WTC11 (cell line): ENCODE measurements at regions not wholly inside any gene's neighbourhood (a gene's known extent, or its start where the extent isn't known, plus 50 kb on each side); places are given as distances from the start of the nearest gene placed in this dataset.

ENCODE experiments used
- ATAC-seq: fragments of 200-7000 bp; cut with Tn5 transposase; 2 replicates; pipeline ENCODE4 v1.10.0; 2021; ENCODE audit warnings: mild to moderate bottlenecking, moderate library complexity
- CTCF ChIA-PET: fragments of 300-600 bp; sonication (Branson Sonifier 250); formaldehyde crosslinking; loops from one replicate; lab custom pipeline; 2021; ENCODE audit warnings: antibody characterized with exemption; lab: Charles Lee
- POLR2A ChIA-PET: fragments of 350-600 bp; sonication (Branson Sonifier 250); formaldehyde crosslinking; loops from one replicate; lab custom pipeline; 2021; ENCODE audit warnings: antibody characterized with exemption; lab: Charles Lee
- DNase-seq: peaks from one replicate; pipeline ENCODE4 v3.0.0; 2021; ENCODE audit warnings: low spot score
- H3K27ac Mint-ChIP-seq: 2 replicates; pipeline ENCODE4 v1.8.0; 2021; ENCODE audit warnings: mixed read lengths
- H3K27me3 Mint-ChIP-seq: 2 replicates; pipeline ENCODE4 v1.8.0; 2021; ENCODE audit warnings: low read depth, mild to moderate bottlenecking, moderate library complexity, mixed read lengths
- H3K36me3 Mint-ChIP-seq: 2 replicates; pipeline ENCODE4 v1.8.0; 2021; ENCODE audit warnings: mixed read lengths
- H3K4me1 Mint-ChIP-seq: 2 replicates; pipeline ENCODE4 v1.8.0; 2022; ENCODE audit warnings: mixed read lengths
- H3K4me3 Mint-ChIP-seq: 2 replicates; pipeline ENCODE4 v1.8.0; 2021; ENCODE audit warnings: mild to moderate bottlenecking, moderate library complexity, mixed read lengths
- H3K9me3 Mint-ChIP-seq: 2 replicates; pipeline ENCODE4 v1.8.0; 2021; ENCODE audit warnings: mixed read lengths
- CBFB ChIP-seq: sonication (generic); formaldehyde crosslinking; IDR thresholded peaks from 2 replicates; pipeline ENCODE4 v1.8.1; 2022; ENCODE audit warnings: mild to moderate bottlenecking, low read depth, missing genetic modification reagents
- CREB1 ChIP-seq: sonication (generic); formaldehyde crosslinking; IDR thresholded peaks from 2 replicates; pipeline ENCODE4 v1.8.0; 2023; ENCODE audit warnings: mild to moderate bottlenecking, missing genetic modification reagents
- ELF4 ChIP-seq: sonication (generic); formaldehyde crosslinking; IDR thresholded peaks from 2 replicates; pipeline ENCODE4 v1.8.1; 2022; ENCODE audit warnings: low read depth, mild to moderate bottlenecking, moderate library complexity, missing genetic modification reagents
- FOXJ3 ChIP-seq: sonication (generic); formaldehyde crosslinking; IDR thresholded peaks from 2 replicates; pipeline ENCODE4 v1.9.0; 2021; ENCODE audit warnings: missing genetic modification reagents, mild to moderate bottlenecking, borderline replicate concordance
- FOXK1 ChIP-seq: sonication (generic); formaldehyde crosslinking; IDR thresholded peaks from 2 replicates; pipeline ENCODE4 v1.8.0; 2022; ENCODE audit warnings: mild to moderate bottlenecking, moderate library complexity, missing genetic modification reagents
- JUN ChIP-seq: sonication (generic); formaldehyde crosslinking; IDR thresholded peaks from 2 replicates; pipeline ENCODE4 v1.8.0; 2023; ENCODE audit warnings: mild to moderate bottlenecking, missing genetic modification reagents
- NFATC4 ChIP-seq: fragments of 250-450 bp; sonication (Bioruptor Pico); IDR thresholded peaks from 2 replicates; pipeline ENCODE4 v1.9.0; 2021; ENCODE audit warnings: mild to moderate bottlenecking
- NFE2L1 ChIP-seq: sonication (generic); formaldehyde crosslinking; IDR thresholded peaks from 2 replicates; pipeline ENCODE4 v1.8.1; 2023; ENCODE audit warnings: missing genetic modification reagents
- SP1 ChIP-seq: sonication (generic); formaldehyde crosslinking; conservative IDR thresholded peaks from 2 replicates; pipeline ENCODE4 v1.8.1; 2022; ENCODE audit warnings: missing genetic modification reagents
- ZNF219 ChIP-seq: sonication (generic); formaldehyde crosslinking; IDR thresholded peaks from 2 replicates; pipeline ENCODE4 v1.8.0; 2023; ENCODE audit warnings: missing genetic modification reagents, mild to moderate bottlenecking, borderline replicate concordance
- ZNF263 ChIP-seq: sonication (generic); formaldehyde crosslinking; IDR thresholded peaks from 2 replicates; pipeline ENCODE4 v1.8.1; 2022; ENCODE audit warnings: low read depth, mild to moderate bottlenecking, moderate library complexity, missing genetic modification reagents
- ZNF396 ChIP-seq: fragments of 250-450 bp; sonication (Bioruptor Pico); IDR thresholded peaks from 2 replicates; pipeline ENCODE4 v1.8.0; 2021; ENCODE audit warnings: mild to moderate bottlenecking, moderate library complexity, borderline replicate concordance
- ZNF671 ChIP-seq: fragments of 250-450 bp; sonication (Bioruptor Pico); IDR thresholded peaks from 2 replicates; pipeline ENCODE4 v1.8.0; 2021; ENCODE audit warnings: mild to moderate bottlenecking
- TF ChIP-seq, protein P1 (sequence below): sonication (generic); formaldehyde crosslinking; IDR thresholded peaks from 2 replicates; pipeline ENCODE4 v1.8.0; 2022; ENCODE audit warnings: mild to moderate bottlenecking, missing genetic modification reagents
- TF ChIP-seq, protein P2 (sequence below): sonication (generic); formaldehyde crosslinking; conservative IDR thresholded peaks from 2 replicates; pipeline ENCODE4 v1.8.1; 2023; ENCODE audit warnings: mild to moderate bottlenecking, low read depth, missing genetic modification reagents, moderate library complexity
- TF ChIP-seq, protein P3 (sequence below): sonication (generic); formaldehyde crosslinking; IDR thresholded peaks from 2 replicates; pipeline ENCODE4 v1.8.1; 2023; ENCODE audit warnings: mild to moderate bottlenecking, missing genetic modification reagents, moderate library complexity
- TF ChIP-seq, protein P4 (sequence below): sonication (generic); formaldehyde crosslinking; conservative IDR thresholded peaks from 2 replicates; pipeline ENCODE4 v1.8.1; 2022; ENCODE audit warnings: mild to moderate bottlenecking, missing genetic modification reagents
- TF ChIP-seq, protein P5 (sequence below): fragments of 250-450 bp; sonication (Bioruptor Pico); IDR thresholded peaks from 2 replicates; pipeline ENCODE4 v2.1.2; 2022; ENCODE audit warnings: mild to moderate bottlenecking, moderate library complexity
- TF ChIP-seq, protein P6 (sequence below): fragments of 250-450 bp; sonication (Bioruptor Pico); IDR thresholded peaks from 2 replicates; pipeline ENCODE4 v1.9.0; 2021; ENCODE audit warnings: moderate library complexity, mild to moderate bottlenecking, inconsistent platforms, borderline replicate concordance
- TF ChIP-seq, protein P7 (sequence below): fragments of 250-450 bp; sonication (Bioruptor Pico); IDR thresholded peaks from 2 replicates; pipeline ENCODE4 v1.9.0; 2021; ENCODE audit warnings: mild to moderate bottlenecking

DNA sequence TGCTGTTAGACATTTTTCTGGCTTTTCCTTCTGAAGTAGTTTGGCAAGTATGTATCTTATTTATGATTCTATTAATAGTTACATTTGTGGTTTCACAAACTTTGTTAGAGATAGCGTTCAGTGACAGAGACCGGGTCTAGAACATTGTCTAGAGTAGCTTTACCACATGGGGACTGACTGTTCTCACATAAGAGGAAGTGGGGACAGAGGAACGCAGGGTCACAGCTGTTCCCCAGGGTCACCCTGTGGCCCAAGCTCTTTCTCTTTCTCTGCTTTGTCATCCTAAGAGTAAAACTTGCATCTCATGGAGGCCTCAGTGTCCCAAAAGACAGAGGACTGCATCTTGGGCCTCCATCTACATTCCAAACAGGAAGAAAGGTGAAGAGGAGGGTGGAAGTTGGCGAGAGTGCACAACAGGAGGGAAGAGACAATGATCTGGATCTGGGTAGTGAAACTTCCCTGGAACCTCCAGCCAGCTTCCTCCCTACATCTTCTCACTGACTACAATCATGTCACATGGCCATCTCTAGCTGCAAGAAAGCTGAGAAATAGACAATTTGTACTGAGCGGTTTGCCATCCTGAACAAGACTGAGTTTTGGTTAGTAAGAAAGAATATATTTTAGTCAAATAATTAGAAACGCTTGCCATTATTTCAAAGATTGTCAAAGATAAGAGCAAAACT, 645.8 kb upstream of the ARID1B start (continued):
- TF ChIP-seq, protein P1, sequence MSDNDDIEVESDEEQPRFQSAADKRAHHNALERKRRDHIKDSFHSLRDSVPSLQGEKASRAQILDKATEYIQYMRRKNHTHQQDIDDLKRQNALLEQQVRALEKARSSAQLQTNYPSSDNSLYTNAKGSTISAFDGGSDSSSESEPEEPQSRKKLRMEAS (CRISPR knock-in tag), result no peak
- TF ChIP-seq, protein P2, sequence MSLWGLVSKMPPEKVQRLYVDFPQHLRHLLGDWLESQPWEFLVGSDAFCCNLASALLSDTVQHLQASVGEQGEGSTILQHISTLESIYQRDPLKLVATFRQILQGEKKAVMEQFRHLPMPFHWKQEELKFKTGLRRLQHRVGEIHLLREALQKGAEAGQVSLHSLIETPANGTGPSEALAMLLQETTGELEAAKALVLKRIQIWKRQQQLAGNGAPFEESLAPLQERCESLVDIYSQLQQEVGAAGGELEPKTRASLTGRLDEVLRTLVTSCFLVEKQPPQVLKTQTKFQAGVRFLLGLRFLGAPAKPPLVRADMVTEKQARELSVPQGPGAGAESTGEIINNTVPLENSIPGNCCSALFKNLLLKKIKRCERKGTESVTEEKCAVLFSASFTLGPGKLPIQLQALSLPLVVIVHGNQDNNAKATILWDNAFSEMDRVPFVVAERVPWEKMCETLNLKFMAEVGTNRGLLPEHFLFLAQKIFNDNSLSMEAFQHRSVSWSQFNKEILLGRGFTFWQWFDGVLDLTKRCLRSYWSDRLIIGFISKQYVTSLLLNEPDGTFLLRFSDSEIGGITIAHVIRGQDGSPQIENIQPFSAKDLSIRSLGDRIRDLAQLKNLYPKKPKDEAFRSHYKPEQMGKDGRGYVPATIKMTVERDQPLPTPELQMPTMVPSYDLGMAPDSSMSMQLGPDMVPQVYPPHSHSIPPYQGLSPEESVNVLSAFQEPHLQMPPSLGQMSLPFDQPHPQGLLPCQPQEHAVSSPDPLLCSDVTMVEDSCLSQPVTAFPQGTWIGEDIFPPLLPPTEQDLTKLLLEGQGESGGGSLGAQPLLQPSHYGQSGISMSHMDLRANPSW (CRISPR knock-in tag), result no peak
- no peak for TF ChIP-seq NFE2L1
- TF ChIP-seq ZNF263 (CRISPR knock-in tag), result no peak
- no peak for TF ChIP-seq NFATC4 (CRISPR knock-in tag)
- no peak for TF ChIP-seq JUN (CRISPR knock-in tag)
- TF ChIP-seq ZNF671 (CRISPR knock-in tag), result no peak

DNA sequence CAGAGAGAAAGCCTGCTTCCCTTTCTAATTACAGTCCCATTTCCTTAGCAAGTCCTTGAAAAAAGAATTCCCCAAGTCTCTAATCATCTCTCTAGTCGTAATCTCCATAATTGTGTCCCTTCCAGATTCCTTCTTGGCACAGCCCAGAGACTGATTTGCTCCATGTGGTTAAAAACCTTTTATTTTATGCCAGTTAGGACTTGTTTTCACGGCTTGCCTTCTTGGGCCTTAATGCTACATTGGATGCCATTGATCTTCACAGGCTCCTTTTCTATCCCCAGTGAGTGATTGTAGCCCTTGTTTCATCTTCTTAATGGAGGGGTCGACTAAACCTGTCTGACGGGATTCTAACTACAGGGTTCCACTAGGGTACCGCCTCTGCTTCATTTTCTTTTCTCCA, 650.6 kb upstream of the ARID1B start:
- Mint-ChIP-seq H3K27me3 (no peaks in the 10 kb centered on the region), H3K9me3 (peaks cover 12% of the 10 kb centered on the region; the same call in 1 of the 2 replicates), H3K27ac (no peak overlapping the region)
- DNase-seq, result no peak
- TF ChIP-seq CBFB (CRISPR knock-in tag), result no peak
- TF ChIP-seq, protein P3, sequence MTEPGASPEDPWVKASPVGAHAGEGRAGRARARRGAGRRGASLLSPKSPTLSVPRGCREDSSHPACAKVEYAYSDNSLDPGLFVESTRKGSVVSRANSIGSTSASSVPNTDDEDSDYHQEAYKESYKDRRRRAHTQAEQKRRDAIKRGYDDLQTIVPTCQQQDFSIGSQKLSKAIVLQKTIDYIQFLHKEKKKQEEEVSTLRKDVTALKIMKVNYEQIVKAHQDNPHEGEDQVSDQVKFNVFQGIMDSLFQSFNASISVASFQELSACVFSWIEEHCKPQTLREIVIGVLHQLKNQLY, result no peak
- TF ChIP-seq, all 79 proteins: peak for 0
- no peaks in the 10 kb centered on the region for H3K36me3 Mint-ChIP-seq
- POLR2A ChIA-PET, result no interaction called here
- 0 out of 2 replicates have a peak, but pooled peaks have one; percentile 39 for ATAC-seq
- H3K4me1 Mint-ChIP-seq, result peaks cover 16% of the 10 kb centered on the region
- CTCF ChIA-PET, result no interaction called here
- H3K4me3 Mint-ChIP-seq, result no peak overlapping the region

DNA sequence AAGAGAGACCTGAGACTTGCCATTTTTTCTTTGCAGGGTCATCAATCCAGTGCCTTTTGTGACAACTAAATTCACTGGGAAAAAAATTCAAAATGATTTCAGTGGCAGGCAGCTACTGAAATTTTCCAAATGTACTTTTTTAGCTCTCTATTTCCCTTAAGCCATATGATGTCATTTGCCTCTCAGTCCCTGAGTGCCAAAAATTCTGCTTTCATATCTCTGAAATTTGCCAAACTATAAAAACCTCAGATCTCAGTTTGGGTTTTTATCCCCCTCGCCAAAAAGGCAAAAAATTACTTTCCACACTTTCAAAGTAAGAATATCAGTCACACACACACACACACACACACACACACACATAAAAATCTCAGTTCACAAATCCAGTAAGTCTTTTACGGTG, 651.3 kb upstream of the ARID1B start:
- Mint-ChIP-seq H3K27me3 (no peaks in the 10 kb centered on the region), H3K4me3 (no peak overlapping the region), H3K4me1 (peaks cover 16% of the 10 kb centered on the region), H3K27ac (no peak overlapping the region), H3K9me3 (peaks cover 12% of the 10 kb centered on the region; the same call in 1 of the 2 replicates), H3K36me3 (no peaks in the 10 kb centered on the region)
- no peak for ATAC-seq
- ChIA-PET CTCF (no interaction called here), POLR2A (no interaction called here)
- TF ChIP-seq, protein P4, sequence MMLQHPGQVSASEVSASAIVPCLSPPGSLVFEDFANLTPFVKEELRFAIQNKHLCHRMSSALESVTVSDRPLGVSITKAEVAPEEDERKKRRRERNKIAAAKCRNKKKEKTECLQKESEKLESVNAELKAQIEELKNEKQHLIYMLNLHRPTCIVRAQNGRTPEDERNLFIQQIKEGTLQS, result no peak
- no peak for TF ChIP-seq ELF4
- no peak for TF ChIP-seq SP1 (CRISPR knock-in tag)
- no peak for TF ChIP-seq CREB1
- no peak for DNase-seq

DNA sequence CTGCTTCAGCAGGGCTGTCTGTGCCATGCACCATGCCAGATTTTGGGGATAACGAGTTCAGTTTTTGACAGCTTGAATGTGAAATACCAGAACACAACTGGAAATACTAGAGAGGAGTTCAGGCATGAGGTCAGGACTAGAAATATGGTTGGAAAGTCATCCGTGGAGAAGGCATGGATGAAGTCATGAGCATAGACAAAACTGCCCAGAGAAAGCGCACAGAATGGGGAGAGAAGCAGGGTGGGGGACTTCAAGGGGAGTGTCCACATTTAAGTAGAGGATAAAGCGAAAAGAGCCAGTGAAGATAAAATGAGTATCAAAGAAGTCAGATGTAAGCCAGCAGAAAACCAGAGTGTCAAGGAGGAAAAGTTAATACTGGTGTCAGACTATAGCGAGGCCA, 653.4 kb upstream of the ARID1B start:
- CTCF ChIA-PET, result no interaction called here
- peaks cover 13% of the 10 kb centered on the region; the same call in 1 of the 2 replicates for H3K9me3 Mint-ChIP-seq
- TF ChIP-seq FOXK1 (no peak), CBFB (CRISPR knock-in tag) (no peak), ZNF219 (CRISPR knock-in tag) (no peak), ZNF671 (CRISPR knock-in tag) (no peak), FOXJ3 (CRISPR knock-in tag) (no peak), ZNF396 (CRISPR knock-in tag) (no peak)
- TF ChIP-seq, protein P5, sequence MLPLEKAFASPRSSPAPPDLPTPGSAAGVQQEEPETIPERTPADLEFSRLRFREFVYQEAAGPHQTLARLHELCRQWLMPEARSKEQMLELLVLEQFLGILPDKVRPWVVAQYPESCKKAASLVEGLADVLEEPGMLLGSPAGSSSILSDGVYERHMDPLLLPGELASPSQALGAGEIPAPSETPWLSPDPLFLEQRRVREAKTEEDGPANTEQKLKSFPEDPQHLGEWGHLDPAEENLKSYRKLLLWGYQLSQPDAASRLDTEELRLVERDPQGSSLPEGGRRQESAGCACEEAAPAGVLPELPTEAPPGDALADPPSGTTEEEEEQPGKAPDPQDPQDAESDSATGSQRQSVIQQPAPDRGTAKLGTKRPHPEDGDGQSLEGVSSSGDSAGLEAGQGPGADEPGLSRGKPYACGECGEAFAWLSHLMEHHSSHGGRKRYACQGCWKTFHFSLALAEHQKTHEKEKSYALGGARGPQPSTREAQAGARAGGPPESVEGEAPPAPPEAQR, result no peak
- TF ChIP-seq, protein P6, sequence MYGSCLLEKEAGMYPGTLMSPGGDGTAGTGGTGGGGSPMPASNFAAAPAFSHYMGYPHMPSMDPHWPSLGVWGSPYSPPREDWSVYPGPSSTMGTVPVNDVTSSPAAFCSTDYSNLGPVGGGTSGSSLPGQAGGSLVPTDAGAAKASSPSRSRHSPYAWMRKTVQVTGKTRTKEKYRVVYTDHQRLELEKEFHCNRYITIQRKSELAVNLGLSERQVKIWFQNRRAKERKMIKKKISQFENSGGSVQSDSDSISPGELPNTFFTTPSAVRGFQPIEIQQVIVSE (CRISPR knock-in tag), result no peak
- TF ChIP-seq, protein P7, sequence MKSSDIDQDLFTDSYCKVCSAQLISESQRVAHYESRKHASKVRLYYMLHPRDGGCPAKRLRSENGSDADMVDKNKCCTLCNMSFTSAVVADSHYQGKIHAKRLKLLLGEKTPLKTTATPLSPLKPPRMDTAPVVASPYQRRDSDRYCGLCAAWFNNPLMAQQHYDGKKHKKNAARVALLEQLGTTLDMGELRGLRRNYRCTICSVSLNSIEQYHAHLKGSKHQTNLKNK (CRISPR knock-in tag), result no peak
- TF ChIP-seq, protein P2 (CRISPR knock-in tag), result no peak

More for the DNA sequence above, 653.4 kb upstream of the ARID1B start:
- DNase-seq (no peak), ATAC-seq (no peak)
- no peaks in the 10 kb centered on the region for H3K36me3 Mint-ChIP-seq
- peaks cover 16% of the 10 kb centered on the region for H3K4me1 Mint-ChIP-seq
- POLR2A ChIA-PET, result no interaction called here
- no peak overlapping the region for H3K4me3 Mint-ChIP-seq
- no peaks in the 10 kb centered on the region for H3K27me3 Mint-ChIP-seq
- no peak overlapping the region for H3K27ac Mint-ChIP-seq
